ENCODE measurements at regions not wholly inside any gene's neighbourhood (a gene's known extent, or its start where the extent isn't known, plus 50 kb on each side); places are given as distances from the start of the nearest gene placed in this dataset.

DNA sequence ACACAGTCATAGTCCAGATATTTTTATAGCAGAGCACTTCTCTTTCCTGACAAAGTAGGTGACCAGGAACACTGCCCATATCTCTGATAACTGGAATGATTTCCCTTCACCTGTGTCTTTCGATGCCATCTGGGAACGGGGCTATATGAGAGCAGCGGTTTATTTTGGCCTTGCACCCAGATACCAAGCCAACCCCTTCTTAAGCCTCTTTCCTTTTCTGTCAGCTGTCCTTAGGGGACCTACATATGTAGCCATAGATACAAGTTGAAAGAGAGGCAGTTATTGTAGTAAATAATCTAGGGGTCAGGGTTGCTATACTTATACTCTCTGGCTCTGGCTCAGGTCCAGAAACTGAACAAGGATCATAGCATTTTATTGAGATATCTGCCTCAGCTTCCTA is 128.8 kb downstream of the NHLRC3 start:
- TF ChIP-seq, protein P1, sequence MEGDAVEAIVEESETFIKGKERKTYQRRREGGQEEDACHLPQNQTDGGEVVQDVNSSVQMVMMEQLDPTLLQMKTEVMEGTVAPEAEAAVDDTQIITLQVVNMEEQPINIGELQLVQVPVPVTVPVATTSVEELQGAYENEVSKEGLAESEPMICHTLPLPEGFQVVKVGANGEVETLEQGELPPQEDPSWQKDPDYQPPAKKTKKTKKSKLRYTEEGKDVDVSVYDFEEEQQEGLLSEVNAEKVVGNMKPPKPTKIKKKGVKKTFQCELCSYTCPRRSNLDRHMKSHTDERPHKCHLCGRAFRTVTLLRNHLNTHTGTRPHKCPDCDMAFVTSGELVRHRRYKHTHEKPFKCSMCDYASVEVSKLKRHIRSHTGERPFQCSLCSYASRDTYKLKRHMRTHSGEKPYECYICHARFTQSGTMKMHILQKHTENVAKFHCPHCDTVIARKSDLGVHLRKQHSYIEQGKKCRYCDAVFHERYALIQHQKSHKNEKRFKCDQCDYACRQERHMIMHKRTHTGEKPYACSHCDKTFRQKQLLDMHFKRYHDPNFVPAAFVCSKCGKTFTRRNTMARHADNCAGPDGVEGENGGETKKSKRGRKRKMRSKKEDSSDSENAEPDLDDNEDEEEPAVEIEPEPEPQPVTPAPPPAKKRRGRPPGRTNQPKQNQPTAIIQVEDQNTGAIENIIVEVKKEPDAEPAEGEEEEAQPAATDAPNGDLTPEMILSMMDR (IDR thresholded peaks at IDR 0.05): no peak

DNA sequence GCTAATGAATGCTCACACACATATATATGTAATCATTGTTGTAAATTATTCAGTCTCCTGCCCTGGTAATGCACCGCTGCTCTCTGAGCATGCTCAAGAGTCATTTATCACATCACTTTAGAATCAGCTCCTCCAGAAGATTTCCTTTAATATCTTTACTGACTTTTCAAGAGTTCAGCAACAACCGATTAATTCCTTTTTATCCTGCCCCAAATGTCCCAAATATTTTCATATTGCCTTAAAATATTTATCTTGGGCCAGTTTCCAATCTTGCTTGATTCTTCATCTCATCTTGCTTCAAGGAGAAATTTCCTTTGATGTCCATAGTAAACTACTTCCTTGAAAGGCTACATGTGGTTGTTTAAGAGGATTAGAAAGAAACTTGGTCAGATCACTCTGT is 132.5 kb downstream of the NHLRC3 start:
- TF ChIP-seq, protein P1 (IDR thresholded peaks at IDR 0.05): no peak

DNA sequence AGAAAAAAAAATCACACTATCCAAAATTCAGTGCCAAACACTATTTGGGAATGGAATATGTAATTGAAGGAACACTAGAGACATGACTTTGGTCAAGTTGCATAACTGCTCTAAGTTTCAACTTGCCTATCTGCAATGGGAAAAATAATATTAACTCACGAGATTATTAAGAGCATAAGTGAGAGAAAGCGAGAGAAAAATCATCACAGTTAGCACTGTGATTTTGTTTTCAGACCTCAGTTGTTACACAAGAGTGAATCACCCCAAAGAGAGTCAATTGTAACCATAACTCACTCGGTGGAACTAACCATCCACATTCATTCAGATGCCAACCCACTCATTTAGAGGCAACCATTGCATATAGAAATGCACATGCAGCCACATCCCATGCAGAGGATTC is 147.1 kb downstream of the NHLRC3 start:
- TF ChIP-seq, protein P1 (IDR thresholded peaks at IDR 0.05): no peak

DNA sequence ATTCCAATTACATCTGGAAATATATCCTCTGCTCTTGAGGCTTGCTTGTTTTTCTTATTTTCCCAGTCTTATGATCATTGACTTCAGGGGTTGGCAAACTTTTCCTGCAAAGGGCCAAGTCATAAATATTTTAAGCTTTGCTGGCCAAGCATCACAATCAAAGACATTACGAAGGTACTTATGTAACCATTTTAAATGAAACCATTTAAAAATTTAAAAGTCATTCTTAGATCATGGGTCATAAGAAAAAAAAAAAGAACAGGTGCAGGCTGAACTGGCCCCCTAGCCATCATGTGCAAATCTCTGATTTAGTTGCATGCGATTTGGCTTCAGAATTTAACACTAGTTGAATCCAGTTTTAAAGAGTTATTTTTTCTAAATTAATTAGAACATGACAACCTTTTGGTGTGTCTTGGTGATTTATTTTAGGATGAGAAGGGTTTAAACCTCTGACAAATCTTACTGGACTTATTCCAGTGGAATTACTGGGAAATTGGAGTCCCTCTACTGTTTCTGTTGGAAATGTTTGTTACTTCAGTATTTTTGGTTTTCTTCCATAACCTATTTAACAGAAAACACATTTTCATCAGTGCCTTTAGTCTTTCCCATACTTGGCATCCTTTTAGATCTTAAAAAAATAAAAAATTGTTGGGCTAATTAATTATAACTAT is 148.1 kb downstream of the NHLRC3 start:
- TF ChIP-seq, protein P1 (IDR thresholded peaks at IDR 0.05): no peak

DNA sequence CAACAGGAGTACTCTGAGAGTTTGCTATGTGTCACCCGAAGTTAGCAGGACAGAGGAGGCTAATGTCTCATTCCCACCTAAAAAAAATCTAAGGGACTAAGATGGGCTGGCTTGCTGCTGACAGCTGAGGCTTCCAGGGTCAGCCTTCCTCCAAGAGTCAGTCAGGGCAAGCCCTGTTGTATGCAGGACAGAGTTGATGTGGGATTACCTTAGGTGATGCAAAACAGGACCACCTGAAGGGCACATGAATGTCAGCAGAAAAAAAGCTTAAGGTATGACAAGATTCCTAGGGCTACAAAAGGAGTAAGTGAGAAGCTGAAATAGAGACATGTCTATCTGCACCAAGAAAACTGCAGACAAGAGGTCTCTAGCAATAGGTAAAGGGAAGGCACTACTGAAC is 151.5 kb downstream of the NHLRC3 start:
- TF ChIP-seq, protein P1 (IDR thresholded peaks at IDR 0.05): no peak

DNA sequence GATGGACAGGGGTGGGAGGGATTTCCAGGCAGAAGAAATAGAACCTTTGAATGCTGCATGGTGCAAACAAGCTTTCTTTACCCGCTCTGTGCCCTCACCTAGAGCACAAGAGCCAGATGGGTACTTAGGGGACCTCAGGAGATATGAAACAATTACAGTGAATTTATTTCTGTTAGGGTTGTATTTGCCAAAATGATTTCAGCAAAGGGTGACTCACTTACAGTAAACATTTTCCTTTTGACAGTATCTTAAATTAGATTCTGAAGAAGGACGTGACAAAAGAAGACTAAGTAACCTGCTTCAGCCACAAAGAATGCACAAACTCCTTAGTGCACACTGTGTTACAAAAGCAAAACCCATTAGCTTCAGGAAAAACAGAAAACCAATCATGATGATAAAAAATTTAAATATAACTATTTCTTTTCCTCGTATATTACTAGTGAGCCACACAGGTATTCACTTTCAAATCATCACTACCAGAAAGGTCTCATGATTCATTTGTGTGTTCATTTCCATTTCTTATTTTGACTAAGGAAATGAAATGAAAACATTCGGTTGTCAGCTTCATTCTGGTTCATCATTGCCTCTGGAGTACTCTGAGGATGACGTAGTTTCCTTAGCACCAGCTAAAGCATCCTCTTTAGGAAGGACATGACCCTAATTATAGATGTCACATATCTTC is 158.8 kb downstream of the NHLRC3 start:
- TF ChIP-seq, protein P1 (IDR thresholded peaks at IDR 0.05): no peak

DNA sequence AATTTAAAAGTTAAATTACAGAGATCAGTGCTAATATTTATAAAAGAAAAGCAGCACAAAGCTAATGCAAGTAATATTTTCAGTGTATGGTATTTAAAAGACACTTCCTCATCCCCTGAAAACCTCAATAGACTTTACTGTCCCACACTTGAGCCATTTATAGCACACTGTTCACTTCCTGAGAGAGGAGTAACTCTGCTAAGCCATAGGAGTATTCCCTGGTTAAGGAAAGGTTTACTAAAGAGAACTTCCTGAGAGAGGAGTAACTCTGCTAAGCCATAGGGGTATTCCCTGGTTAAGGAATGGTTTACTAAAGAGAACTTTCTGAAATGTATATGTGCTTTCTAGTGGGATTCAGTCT is 159.4 kb downstream of the NHLRC3 start:
- TF ChIP-seq, protein P1 (IDR thresholded peaks at IDR 0.05): no peak

All from LNCAP (cell line).